ENCODE measurements at regions not wholly inside any gene's neighbourhood (a gene's known extent, or its start where the extent isn't known, plus 50 kb on each side); places are given as distances from the start of the nearest gene placed in this dataset.
A peak's percentile ranks its signal among the peaks of the same experiment; 100 is the strongest.
"Not testable (repeated sequence)": the region's sequence is repeated elsewhere in the genome, so short reads cannot be mapped to it uniquely, and the experiment has no call there.

DNA sequence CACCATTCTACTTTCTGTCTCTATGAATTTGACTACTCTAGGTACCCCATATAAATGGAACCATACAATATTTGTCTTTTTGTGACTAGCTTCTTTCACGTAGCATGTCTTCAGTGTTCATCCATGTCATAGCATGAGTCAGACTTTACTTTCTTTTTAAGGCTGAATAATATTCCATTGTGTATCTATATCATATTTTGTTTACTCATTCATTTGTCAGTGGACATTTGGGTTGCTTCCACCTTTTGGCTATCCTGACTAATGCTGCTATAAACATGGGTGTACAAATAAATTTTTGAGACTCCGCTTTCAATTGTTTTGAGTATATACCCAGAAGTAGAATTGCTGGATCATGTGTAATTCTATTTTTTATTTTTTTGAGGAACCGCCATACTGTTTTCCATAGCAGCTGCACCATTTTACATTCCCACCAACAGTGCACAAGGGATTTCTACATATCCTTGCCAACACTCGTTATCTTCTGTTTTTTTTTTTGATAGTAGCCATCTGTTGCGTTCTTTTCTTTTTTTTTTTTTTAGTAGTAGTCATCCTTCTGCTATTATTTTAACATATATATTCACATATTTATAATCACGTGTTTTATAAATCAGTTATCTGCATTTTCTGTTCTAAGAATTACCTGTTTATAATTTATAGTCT lies 158.0 kb upstream of the MED14 start:
- DNase-seq, result no peak

DNA sequence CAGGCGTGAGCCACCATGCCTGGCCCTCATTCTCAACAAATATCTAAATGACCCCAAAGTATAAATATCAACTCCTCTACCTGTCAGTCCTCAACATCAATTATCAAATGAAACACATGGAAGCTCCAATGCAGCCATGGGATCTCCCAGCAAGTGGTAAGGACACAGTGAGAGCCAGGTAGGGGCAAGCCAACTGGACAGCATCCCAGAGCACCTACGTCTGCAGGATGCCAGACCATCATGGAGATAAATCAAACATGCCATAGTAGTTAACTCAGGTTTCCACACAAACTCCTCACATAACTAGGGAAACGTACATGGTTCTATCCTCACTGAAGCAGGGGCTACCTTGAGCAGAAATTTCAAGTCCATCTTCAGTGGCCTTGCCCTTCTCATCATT lies 159.9 kb upstream of the MED14 start:
- DNase-seq, result no peak

DNA sequence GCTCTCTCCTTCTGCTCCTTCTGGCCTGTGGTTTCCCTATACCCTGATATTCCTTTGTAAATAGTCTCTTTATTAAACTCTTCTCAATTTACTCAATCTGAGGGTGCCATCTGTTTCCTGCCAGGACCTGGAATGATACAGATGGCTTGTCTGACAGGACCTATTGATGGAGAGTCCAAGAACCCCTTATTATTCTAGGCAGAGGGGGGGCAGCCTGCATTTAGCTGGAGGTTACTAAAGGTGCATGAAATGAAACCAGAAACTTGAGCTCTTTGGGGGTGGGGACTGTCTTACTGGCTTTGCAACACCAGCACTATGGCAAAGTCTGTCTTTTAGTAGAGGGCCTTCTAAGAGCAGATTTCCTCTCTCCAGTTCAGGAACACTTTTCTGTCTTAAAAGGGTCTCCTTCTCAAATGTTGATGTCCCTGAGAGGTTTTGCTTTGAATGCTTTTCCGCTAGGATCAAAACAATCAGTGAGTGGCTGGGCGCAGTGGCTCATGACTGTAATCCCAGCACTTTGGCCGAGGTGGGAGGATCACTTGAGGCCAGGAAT lies 162.5 kb upstream of the MED14 start:
- peak; percentile 34 for DNase-seq

DNA sequence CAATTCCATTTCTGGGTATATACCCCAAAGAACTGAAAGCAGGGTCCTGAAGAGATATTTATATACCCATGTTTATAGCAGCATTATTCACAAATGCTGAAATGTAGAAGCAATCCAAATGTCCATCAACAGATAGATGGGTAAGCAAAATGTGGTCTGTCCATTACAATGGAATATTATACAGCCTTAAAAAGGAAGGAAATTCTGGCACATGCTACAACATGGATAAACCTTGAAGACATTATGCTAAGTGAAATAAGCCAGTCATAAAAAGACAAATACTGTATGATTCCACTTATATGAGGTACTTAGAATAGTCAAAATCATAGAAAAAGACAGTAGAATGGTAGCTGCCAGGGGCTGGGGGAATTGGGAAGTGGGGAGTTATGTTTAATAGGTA lies 169.4 kb upstream of the MED14 start:
- DNase-seq, result not testable (repeated sequence)

DNA sequence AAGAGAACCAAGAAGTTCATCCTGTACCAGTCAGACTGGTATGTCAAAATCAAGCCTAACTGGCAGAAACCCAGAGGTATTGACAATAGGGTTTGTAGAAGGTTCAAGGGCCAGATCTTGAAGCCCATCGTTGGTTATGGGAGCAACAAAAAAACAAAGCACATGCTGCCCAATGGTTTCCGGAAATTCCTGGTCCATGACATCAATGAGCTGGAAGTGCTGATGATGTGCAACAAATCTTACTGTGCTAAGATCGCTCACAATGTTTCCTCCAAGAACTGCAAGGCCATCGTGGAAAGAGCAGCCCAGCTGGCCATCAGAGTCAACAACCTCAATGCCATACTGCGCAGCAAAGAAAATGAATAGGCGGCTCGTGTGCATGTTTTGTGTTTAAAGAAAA lies 172.7 kb upstream of the MED14 start:
- DNase-seq, result no peak

DNA sequence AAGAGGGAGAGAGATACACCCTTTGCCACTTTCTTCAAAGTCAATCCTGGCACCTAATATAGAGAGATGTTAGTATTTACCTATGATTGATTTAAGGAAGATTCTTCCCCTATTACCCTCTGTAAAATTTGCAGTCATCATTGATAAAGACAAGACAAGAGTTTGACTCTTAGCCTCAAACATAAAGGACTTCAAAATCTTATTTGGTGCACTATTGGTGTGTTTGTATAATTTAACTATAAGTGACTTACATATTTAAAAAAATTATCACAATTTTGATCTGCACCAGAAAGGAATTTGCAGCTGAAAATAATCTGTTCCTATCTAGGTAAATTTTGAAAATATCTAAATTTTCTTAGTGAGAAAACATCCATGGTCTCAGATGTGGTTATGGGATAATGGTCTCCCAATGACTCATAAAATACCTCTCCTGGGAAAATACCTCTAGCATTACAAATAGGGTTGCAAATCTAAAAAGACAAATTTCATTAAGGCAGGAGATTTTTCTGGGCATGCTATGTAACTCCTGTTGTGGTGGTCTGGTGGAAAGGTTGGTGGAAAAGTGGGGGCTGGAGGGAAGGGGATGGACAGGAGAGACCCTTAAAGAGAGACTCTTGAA lies 173.6 kb upstream of the MED14 start:
- no peak for DNase-seq

DNA sequence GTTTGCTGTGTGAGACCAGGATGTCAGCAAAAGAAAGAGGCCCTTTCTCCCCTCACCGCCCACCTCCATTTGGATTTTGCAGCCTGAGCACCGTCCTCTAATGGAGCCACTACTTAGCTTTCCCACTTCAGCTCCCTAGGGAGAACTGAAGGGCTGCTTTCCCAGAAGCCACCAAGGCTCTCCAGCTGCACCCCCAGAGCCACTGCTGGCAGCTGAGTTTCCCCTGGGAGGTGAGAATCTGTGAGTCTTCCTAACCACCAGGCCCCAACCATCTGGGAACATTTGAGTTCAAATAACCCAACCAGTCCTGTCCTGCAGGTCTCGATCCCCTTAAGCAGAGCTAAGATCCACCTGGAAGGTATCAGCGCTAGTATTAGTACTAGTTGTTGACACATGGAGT lies 173.1 kb upstream of the USP9X start:
- peak; percentile 80 for DNase-seq

DNA sequence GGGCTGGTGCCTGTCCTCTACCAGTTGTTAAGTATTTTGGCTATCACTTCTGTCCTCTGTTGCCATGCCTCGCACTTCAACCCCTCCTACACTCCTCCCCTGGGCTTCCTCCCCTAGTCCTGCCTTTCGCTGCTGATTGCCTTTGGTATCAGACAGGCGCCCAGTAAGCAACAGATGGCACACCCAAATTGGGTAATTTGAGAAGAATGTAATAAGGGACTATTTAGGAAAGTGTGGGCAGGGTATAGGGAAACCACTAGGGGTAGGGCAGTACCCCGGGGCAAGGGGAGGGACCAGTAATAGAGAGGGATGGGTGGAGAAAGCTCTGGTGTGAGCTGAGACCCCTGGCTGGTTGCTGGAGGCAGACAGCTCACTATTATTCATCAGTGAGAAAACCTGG lies 172.7 kb upstream of the USP9X start:
- peak; percentile 80 for DNase-seq

DNA sequence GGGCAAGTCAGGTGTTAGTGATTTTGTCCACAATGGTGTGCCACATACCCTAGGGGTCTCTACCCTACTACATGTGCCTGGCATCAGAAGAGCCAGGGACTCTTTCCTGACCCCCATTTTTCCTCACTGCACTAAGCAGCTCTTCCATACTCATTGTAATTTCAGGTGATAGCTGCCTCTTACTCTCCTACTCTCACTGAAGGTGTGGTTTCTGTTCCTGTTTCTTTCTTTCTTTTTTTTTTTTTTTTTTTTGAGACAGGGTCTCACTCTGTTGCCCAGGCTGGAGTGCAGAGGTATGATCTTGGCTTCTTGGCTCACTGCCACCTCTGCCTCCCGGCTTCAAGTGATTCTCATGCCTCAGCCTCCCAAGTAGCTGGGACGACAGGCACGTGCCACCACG lies 164.9 kb upstream of the USP9X start:
- no peak for DNase-seq

DNA sequence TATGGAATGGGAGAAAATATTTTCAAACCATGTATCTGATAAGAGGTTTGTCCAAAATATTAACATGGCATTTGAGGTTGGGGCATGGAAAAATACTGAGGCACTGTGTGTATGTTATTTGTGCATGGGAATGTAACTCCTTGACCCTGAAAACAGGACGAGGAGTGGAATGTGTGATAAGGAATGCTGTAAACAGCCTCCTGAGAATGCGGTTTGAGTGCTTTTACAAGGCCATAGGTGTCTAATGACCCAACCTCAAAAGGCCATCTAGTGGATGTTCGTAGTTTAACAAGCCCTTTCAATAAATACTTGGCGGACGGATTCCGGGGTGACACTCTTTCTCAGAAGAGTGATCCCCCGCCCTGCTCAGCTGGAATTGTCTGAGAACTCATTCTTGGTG lies 162.9 kb upstream of the USP9X start:
- peak; percentile 67 for DNase-seq

DNA sequence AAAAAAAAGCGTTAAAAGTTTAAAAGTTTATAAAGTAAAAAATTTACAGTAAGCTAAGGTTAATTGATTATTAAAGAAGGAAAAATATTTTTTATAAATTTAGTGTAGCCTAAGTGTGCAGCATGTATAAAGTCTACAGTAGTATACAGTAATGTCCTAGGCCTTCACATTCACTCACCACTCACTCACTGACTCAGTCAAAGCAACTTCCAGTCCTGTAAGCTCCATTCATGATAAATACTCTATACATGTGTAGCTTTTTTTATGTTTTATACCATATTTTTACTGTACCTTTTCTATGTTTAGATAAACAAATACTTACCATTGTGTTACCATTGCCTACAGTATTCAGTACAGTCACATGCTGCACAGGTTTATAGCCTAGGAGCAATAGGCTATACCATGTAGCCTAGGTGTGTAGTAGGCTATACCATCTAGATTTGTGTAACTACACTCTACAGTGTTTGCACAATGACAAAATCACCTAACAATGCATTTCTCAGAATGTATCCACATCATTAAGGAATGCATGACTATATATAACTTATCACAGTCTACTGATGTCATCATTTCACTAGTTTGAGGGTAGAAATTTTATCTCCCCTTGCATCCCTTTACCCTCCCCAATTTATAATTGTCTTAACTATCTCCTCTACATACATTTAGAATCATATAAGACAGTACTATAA lies 158.4 kb upstream of the USP9X start:
- DNase-seq, result not testable (repeated sequence)

DNA sequence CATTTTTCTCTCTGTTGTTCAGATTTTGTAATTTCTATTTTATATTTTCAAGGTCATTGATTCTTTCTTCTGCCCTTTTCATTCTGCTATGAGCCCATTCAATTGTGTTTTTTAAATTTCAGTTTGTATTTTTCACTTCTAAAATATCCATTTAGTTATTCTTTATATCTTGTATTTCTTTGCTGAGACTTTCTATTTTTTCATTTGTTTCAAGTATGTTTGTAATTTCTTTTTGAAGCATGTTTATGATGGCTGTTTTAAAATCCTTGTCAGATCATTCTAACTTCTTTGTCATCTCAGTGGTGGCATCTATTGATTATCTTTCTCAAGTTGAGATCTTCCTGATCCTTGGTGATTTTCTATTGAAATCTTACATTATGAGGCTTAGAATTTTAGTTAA lies 157.2 kb upstream of the USP9X start:
- no peak for DNase-seq

DNA sequence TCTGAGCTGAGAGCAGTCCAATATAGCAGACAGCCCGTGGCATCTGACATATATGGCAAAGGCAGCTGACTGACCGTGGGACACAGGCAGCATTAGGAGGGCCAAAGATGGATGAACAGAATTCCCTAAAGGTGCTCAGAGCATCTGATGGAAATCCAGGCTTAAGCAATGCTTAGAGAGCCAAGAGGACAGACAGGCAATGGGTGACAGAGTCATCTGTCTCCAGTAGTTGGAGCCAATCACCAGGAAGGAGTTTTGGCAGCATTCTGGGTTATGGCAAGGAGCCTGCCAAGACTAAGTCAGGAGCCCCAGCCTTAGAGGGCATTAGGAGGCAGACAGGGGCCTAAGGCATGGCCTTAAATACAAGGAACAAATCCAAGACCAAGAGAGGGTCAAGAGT lies 153.3 kb upstream of the USP9X start:
- peak; percentile 20 for DNase-seq

DNA sequence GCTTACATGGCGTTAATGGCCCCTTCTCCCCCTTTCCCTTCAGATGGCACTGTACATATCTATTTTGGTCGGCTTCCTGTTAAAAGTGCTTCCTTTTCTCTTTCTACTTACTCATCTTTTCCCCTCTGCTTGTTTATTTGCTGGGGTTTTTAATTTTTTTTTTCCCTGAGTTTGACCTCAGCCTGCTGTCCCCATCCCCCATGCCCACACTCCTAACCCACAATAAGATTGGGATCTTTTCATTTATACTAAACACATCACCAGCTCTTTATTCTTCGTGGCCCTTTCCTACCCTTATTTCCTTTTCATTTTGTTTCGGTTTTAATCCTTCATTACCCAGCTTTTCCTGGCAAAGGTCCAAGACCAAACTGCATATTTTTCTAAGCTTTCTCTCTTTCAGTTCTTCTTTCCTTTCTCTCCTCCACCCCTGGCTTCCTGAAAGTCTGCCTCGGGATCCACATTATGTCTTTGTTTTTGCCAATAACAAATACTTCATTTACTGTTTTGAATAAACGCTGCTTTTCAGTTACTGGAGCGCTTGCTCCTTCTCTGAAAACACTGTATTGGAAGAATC lies 152.0 kb upstream of the USP9X start:
- DNase-seq, result peak; percentile 30

DNA sequence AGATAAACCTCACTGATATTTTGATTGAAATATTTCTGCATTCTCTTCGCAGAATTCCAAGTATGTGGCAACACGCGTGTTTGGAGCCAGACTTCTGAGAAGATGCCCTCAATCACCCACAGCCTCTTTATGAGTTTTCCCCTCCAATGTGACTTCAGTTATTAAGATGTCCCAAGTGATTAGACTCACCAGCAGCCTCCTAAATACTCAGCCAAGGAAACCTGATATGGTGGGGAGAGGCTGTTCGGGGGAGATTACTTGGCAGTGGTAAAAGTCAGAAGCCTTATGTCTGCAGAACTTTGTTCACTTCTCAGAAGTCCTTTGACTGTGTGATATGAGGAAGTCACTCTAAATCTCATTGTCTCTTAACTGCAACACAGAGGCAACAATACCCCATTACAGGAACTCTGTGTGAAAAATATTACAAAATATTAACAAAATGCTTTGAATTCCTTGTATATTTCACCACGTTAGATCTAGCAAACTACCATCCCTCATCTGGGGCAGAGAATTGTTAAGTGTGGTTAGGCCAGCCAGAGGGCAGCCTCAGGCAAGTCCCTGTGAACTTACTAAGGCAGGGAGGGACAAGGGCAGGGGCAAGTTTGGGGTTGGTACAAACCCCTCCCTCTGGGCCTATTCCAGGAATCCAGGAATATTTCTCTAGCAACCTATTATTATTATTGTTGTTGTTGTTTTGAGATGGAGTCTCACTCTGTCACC lies 151.4 kb upstream of the USP9X start:
- peak; percentile 77 for DNase-seq

DNA sequence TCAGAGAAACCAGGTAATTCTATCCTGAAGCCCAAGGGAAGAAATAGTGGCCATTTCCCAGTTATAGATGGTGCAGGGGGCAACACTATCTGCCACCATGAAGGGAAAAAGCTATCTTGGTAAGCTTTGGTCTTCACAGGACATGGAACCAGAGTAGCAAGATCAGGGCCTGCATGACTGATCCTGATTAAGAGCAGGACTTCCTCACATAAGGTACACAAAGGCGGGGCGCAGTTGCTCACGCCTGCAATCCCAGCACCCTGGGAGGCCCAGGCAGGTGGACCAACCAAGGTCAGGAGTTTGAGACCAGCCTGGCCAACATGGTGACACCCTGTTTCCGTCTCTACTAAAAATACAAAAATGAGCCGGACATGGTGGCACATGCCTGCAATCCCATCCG lies 148.4 kb upstream of the USP9X start:
- DNase-seq, result no peak

DNA sequence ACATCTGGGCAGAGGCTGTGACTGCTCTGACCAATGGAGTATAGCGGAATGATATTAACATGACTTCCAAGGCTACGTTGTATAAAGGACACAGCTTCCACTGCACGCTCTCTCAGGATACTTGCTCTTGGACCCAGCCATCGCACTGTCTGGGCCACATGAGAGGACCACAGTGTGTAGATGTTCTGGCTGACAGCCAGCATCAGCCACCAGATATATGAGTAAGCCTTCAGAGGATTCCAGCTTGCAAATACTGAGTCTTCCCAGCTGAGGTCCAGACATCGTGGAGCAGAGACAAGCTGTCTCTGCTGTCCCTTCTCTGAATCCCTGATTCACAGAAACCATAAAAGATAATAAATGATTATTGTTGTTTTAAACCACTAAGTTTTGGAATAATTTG lies 146.8 kb upstream of the USP9X start:
- no peak for DNase-seq

DNA sequence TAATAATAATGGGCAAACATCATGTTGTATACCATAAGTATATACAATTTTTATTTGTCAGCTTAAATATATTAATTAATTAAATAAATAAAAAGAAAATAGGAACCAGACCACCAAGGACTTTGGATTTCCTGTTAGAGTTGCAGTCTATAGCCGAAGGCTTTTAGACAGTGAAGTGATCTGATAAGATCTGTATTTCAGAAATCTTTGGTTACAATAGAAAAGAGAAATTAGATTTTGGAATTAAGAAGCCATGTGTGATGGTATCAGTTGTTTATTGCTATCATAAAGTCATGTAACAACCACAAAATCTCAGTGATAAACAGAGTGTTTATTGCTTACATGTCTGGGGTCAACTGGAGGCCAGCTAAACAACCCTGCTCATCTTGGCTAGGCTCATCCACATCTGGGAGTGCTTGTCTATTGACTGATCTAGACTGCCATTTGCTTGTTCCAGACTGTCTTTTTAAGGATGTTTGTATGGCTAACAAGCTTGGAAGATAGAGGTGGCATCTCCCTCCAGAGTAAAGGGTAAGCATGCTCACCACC lies 142.1 kb upstream of the USP9X start:
- no peak for DNase-seq

DNA sequence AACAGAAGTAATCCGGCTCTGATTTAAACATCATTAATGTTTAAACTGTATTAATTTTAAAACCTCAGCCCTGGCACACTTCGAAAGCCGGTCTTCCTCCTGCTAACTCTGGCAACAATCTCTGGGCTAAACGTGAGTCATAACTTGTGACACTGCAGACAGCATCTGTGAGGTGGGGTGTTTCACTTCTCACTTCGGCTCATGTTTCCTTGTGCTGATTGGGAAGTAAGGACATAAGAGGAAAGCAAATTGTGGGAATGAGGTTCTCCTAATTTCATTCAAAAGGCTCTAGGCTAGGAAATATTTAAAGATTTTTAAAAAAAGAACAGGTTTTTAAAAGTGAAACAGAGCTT lies 139.9 kb upstream of the USP9X start:
- no peak for DNase-seq

DNA sequence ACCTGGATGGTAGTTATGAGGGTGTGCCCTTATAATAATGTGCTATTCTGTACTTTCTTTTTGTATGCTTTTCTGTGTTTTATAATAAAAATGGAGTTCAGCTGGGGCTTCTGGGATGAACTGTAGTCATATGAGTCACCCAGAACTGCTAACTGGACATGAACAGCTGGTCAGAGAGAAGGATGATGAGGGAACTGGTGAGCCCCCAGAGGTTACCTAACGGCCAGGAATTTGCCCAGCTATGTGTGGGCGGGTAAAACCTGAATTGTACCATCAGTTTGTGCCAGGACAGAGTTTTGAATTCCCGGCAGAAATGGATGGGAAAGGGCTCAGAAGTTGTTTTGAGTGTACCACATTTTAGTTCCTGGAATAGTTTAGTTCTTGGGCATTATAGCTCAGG lies 138.0 kb upstream of the USP9X start:
- no peak for DNase-seq

DNA sequence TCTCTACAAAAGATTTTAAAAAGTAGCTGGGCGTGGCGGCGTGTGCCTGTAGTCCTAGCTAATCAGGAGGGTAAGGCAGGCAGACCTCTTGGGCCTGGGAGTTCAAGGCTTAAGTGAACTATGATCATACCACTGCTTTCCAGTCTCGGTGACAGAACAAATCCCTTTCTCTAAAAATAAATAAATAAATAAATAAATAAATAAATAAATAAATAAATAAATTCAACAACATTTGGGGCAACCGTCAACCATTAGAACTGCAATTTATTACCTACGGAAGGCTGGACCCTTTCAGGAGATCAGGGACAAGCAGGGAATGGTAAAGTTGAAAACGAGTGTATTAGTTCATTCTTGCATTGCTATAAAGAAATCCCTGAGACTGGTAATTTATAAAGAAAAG lies 136.2 kb upstream of the USP9X start:
- no peak for DNase-seq

DNA sequence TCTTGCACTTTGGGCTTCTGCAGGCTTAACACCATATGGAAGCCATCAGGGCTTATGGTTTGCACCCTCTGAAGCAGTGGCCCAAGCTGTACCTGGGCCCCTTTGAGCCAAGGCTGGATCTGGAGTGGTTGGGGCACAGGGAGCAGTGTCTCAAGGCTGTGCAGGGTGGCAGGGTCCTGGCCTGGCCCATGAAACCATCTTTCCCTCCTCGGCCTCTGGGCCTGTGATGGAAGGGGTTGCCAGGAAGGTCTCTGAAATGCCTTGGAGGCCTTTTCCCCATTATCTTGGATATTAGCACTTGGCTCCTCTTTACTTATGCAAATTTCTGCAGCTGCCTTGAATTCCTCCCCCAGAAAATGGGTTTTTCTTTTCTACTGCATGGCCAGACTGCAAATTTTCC lies 134.7 kb upstream of the USP9X start:
- no peak for DNase-seq

DNA sequence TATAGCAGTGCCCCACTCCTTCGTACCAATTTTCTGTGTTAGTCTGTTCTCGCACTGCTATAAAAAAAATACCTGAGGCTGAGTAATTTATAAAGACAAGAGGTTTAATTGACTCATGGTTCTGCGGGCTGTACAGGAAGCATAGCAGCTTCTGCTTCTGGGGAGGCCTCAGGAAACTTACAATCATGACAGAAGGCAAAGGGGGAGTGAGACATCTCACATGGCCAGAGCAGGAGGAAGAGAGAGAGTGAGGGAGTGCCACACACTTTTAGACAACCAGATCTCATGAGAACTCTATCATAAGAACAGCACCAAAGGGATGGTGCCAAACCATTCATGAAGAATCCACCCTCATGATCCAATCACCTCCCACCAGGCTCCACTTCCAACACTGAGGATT lies 133.8 kb upstream of the USP9X start:
- DNase-seq, result not testable (repeated sequence)

Data from NCI-H82 (cell line).